ENCODE measurements at regions not wholly inside any gene's neighbourhood (a gene's known extent, or its start where the extent isn't known, plus 50 kb on each side); places are given as distances from the start of the nearest gene placed in this dataset.

- no peak for TF ChIP-seq CTCF (IDR thresholded peaks at IDR 0.05)
- no peak for TF ChIP-seq POLR2A (IDR thresholded peaks at IDR 0.05)
- TF ChIP-seq POLR2AphosphoS5 (IDR thresholded peaks at IDR 0.05; ENCODE audit: insufficient read depth in 1 of 2, low read depth in 1 of 2): no peak
These were observed 426.8 kb downstream of the MAFB start for GRCh38 chr20:40262219-40262618.
